HG03342 (cell line): ENCODE measurements at regions not wholly inside any gene's neighbourhood (a gene's known extent, or its start where the extent isn't known, plus 50 kb on each side); places are given as distances from the start of the nearest gene placed in this dataset.
"Not testable (repeated sequence)": the region's sequence is repeated elsewhere in the genome, so short reads cannot be mapped to it uniquely, and the experiment has no call there.

Experiments
- ATAC-seq: cut with Tn5 transposase; IDR thresholded peaks from one replicate; pipeline ENCODE4 v1.9.1; 2021; ENCODE audit warnings: mild to moderate bottlenecking, moderate library complexity; ENCODE audit not compliant: unreplicated experiment

GRCh38 chr7:137110535-137110934, 233.0 kb downstream of the PTN start:
- ATAC-seq: no peak

- no peak for ATAC-seq
These were observed 233.4 kb downstream of the PTN start for GRCh38 chr7:137110091-137110509.

- ATAC-seq: not testable (repeated sequence)
These were observed 235.7 kb downstream of the PTN start for GRCh38 chr7:137107802-137108201.

GRCh38 chr7:137103526-137103925, 235.1 kb downstream of the CHRM2 start:
- not testable (repeated sequence) for ATAC-seq

- ATAC-seq: no peak
These were observed 228.7 kb downstream of the CHRM2 start for GRCh38 chr7:137097111-137097510.

- ATAC-seq: no peak
These were observed 228.2 kb downstream of the CHRM2 start for GRCh38 chr7:137096607-137097006.

GRCh38 chr7:137093198-137093597, 224.7 kb downstream of the CHRM2 start:
- ATAC-seq: no peak

GRCh38 chr7:137091396-137091795, 222.9 kb downstream of the CHRM2 start:
- no peak for ATAC-seq

- no peak for ATAC-seq
These were observed 218.4 kb downstream of the CHRM2 start for GRCh38 chr7:137086896-137087295.

- ATAC-seq: no peak
These were observed 216.3 kb downstream of the CHRM2 start for GRCh38 chr7:137084607-137085380.

- no peak for ATAC-seq
These were observed 213.9 kb downstream of the CHRM2 start for GRCh38 chr7:137082391-137082790.

- ATAC-seq: no peak
These were observed 213.1 kb downstream of the CHRM2 start for GRCh38 chr7:137081321-137082093.

- ATAC-seq: no peak
These were observed 212.2 kb downstream of the CHRM2 start for GRCh38 chr7:137080516-137081203.

GRCh38 chr7:137078781-137079180, 210.3 kb downstream of the CHRM2 start:
- no peak for ATAC-seq

GRCh38 chr7:137074391-137075030, 206.1 kb downstream of the CHRM2 start:
- no peak for ATAC-seq

- ATAC-seq: no peak
These were observed 205.3 kb downstream of the CHRM2 start for GRCh38 chr7:137073571-137074325.
